ENCODE measurements at regions not wholly inside any gene's neighbourhood (a gene's known extent, or its start where the extent isn't known, plus 50 kb on each side); places are given as distances from the start of the nearest gene placed in this dataset.

- no peak for TF ChIP-seq CTCF (IDR thresholded peaks at IDR 0.05; ENCODE audit: extremely low read depth, missing control alignments)
- no peak for DNase-seq (ENCODE audit: low spot score)
Measured at GRCh38 chr10:61160253-61160652, 216.3 kb upstream of the RHOBTB1 start.

GRCh38 chr10:61159253-61159652, 215.3 kb upstream of the RHOBTB1 start:
- DNase-seq (ENCODE audit: low spot score): no peak
- TF ChIP-seq CTCF (IDR thresholded peaks at IDR 0.05; ENCODE audit: extremely low read depth, missing control alignments): no peak

GRCh38 chr10:61157182-61157581, 213.2 kb upstream of the RHOBTB1 start:
- no peak for DNase-seq (ENCODE audit: low spot score)
- TF ChIP-seq CTCF (IDR thresholded peaks at IDR 0.05; ENCODE audit: extremely low read depth, missing control alignments): no peak

- DNase-seq (ENCODE audit: low spot score): no peak
- no peak for TF ChIP-seq CTCF (IDR thresholded peaks at IDR 0.05; ENCODE audit: extremely low read depth, missing control alignments)
Measured at GRCh38 chr10:61153771-61154170, 209.8 kb upstream of the RHOBTB1 start.

- TF ChIP-seq CTCF (IDR thresholded peaks at IDR 0.05; ENCODE audit: extremely low read depth, missing control alignments): no peak
- no peak for DNase-seq (ENCODE audit: low spot score)
Measured at GRCh38 chr10:61151059-61151458, 207.1 kb upstream of the RHOBTB1 start.

GRCh38 chr10:61148451-61148850, 204.5 kb upstream of the RHOBTB1 start:
- no peak for TF ChIP-seq CTCF (IDR thresholded peaks at IDR 0.05; ENCODE audit: extremely low read depth, missing control alignments)
- no peak for DNase-seq (ENCODE audit: low spot score)

GRCh38 chr10:61142987-61143386, 199.0 kb upstream of the RHOBTB1 start:
- no peak for TF ChIP-seq CTCF (IDR thresholded peaks at IDR 0.05; ENCODE audit: extremely low read depth, missing control alignments)
- DNase-seq (ENCODE audit: low spot score): no peak
